ENCODE measurements at regions not wholly inside any gene's neighbourhood (a gene's known extent, or its start where the extent isn't known, plus 50 kb on each side); places are given as distances from the start of the nearest gene placed in this dataset.

DNA sequence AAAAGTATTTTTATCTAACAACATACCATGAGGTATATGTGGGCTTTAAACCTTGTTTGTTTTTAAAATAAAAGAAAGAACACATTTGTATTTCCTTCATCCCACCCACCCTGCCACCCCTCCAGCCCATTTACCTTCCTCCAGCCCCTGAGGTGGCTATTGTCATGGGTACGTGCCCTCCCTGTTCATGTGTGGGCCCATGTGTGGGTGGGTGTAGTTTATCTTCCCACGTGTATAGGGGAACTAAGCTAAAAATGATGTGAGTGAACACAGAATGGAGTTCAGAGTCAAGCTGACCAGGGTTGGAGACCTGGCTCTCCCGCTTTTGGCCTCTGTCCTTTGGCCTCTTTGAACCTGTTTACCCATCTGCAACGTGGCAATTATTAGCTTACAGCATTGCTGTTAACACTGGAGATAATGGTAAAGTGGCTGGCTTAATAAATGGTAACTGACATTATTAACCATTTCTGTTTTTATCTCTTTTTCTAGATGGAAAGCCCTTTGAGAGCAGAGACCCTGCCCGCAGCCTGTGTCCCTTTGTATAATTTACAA, 78.1 kb upstream of the WDR26 start:
- TF ChIP-seq, protein P1, sequence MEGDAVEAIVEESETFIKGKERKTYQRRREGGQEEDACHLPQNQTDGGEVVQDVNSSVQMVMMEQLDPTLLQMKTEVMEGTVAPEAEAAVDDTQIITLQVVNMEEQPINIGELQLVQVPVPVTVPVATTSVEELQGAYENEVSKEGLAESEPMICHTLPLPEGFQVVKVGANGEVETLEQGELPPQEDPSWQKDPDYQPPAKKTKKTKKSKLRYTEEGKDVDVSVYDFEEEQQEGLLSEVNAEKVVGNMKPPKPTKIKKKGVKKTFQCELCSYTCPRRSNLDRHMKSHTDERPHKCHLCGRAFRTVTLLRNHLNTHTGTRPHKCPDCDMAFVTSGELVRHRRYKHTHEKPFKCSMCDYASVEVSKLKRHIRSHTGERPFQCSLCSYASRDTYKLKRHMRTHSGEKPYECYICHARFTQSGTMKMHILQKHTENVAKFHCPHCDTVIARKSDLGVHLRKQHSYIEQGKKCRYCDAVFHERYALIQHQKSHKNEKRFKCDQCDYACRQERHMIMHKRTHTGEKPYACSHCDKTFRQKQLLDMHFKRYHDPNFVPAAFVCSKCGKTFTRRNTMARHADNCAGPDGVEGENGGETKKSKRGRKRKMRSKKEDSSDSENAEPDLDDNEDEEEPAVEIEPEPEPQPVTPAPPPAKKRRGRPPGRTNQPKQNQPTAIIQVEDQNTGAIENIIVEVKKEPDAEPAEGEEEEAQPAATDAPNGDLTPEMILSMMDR (IDR thresholded peaks at IDR 0.05 in 8 of 11, conservative IDR thresholded peaks at IDR 0.05 in 3 of 11), result peak in 1 of 11 experiments; percentile 35
- TF ChIP-seq POLR2AphosphoS5 (IDR thresholded peaks at IDR 0.05) (no peak), POLR2A (IDR thresholded peaks at IDR 0.05) (no peak)

Data from spleen (tissue), 7 donors.